Skeletal muscle tissue (tissue), 3 donors: ENCODE measurements at regions not wholly inside any gene's neighbourhood (a gene's known extent, or its start where the extent isn't known, plus 50 kb on each side); places are given as distances from the start of the nearest gene placed in this dataset.

Experiments used
- H3K27ac ChIP-seq: one replicate; pipeline ENCODE4 v1.7.0; 2013; ENCODE audit warnings: mild to moderate bottlenecking, low read depth, low read length, inconsistent platforms
- H3K27me3 ChIP-seq, 3 donors: one replicate each; pipeline ENCODE4 v1.7.0; 2013; ENCODE audit warnings: low read length in 3 of 3; ENCODE audit not compliant: control insufficient read depth in 3 of 3, insufficient read depth in 3 of 3
- H3K36me3 ChIP-seq, 3 donors: one replicate each; pipeline ENCODE4 v1.7.0; 2013; ENCODE audit warnings: low read length in 3 of 3; ENCODE audit not compliant: control insufficient read depth in 3 of 3, insufficient read depth in 3 of 3
- H3K4me1 ChIP-seq, 3 donors: one replicate each; pipeline ENCODE4 v1.7.0; 2013; ENCODE audit warnings: low read length in 3 of 3, mild to moderate bottlenecking in 3 of 3; ENCODE audit not compliant: control insufficient read depth in 3 of 3, insufficient read depth in 3 of 3
- H3K4me3 ChIP-seq, 3 donors: one replicate each; pipeline ENCODE4 v1.7.0; 2013; ENCODE audit warnings: low read length in 3 of 3
- H3K9ac ChIP-seq, 3 donors: one replicate each; pipeline ENCODE4 v1.7.0; 2013; ENCODE audit warnings: low read length in 3 of 3, mild to moderate bottlenecking in 3 of 3, moderate library complexity in 2 of 3, low read depth in 1 of 3
- H3K9me3 ChIP-seq, 3 donors: one replicate each; pipeline ENCODE4 v1.7.0; 2013; ENCODE audit warnings: low read length in 3 of 3; ENCODE audit not compliant: control insufficient read depth in 3 of 3
- donor health status: Osteomylitis.

DNA sequence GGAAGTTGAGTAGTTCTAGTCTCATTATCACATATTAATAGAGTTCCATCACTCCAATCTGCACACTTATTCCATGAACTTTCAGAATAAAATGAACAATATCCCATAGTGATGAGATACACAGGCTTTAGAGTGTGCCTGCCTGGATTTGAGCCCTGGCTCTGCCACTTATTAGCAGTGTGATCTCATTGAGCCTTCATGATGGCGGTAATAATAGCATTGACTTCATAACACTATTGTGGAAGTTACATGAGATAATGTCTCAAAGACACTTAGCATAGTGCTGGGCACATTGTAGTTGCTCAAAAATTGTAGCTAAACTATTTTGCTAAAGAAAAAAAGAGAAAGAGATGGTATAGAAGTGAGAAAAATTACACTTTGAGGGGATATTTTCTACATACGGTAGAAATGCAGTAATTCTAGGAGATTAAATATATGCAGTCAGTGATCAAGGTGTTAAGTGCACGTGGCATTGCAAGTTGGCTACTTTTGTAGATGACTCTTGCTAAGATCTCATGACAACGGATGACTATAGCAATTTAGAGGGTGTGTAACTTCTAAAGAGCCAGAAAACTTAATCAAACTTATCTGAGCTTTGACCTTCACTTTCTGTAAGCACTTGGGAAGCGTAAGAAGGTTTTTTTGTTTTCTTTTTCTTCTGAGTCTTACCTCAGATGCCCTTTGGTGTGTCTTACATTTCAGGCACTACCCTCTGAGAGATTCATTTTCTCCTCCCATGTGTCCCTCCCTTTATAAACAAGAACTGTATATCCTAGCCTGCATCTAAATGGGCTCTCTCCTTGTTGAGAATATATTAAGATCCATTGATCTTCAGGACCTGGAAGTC is 380.6 kb upstream of the NR3C2 start:
- Histone ChIP-seq H3K4me1 (no peaks in the 10 kb centered on the region), H3K9me3 (no peaks in the 10 kb centered on the region), H3K36me3 (no peaks in the 10 kb centered on the region), H3K27ac (no peak overlapping the region), H3K27me3 (no peaks in the 10 kb centered on the region), H3K9ac (no peak overlapping the region), H3K4me3 (no peak overlapping the region)

DNA sequence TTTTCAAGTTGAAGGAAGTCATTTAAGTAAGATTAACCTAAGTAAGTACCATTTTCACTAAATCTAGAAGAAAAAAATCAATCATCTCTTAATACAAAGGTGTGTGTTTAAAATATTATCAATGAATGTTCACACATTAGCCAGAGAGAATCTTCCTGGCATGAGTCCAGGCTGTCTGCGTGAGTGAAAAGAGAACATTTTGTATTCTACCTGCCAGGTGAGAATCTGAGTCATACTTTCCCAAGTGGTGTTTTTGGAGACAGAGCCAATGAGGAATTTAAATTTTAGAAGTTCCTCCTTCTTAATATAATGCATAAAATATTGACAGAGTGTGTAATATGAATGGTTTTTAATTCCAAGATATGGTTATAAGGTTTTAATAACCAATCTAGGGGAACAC is 371.8 kb upstream of the NR3C2 start:
- no peaks in the 10 kb centered on the region for H3K4me1 ChIP-seq
- no peak overlapping the region for H3K4me3 ChIP-seq
- no peak overlapping the region for H3K27ac ChIP-seq
- H3K9me3 ChIP-seq, result peaks cover 0 to 4% (median 0%) of the 10 kb centered on the region in 3 donors
- H3K27me3 ChIP-seq, result no peaks in the 10 kb centered on the region
- H3K9ac ChIP-seq, result no peak overlapping the region
- H3K36me3 ChIP-seq, result no peaks in the 10 kb centered on the region

DNA sequence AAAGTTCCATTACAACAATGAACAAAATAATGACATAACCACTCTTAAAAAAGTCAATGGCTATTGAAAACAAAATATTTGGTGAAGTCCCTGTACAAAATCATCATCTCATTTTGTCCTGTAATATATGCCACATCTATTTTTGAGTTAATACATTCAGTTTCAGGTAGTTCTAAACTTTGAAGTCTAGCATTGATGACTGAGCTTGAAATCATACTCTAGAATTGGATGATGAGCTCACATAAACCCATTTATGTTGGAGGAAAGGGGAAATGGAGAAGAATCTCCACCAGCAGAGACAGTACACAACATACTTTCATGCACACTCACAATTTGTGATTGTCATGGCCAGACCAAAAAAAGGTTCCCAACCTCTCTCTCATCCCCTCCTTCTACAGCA is 371.1 kb upstream of the NR3C2 start:
- Histone ChIP-seq H3K27ac (no peak overlapping the region), H3K9me3 (peaks cover 0 to 4% (median 0%) of the 10 kb centered on the region in 3 donors), H3K9ac (no peak overlapping the region), H3K4me3 (no peak overlapping the region), H3K36me3 (no peaks in the 10 kb centered on the region), H3K4me1 (no peaks in the 10 kb centered on the region), H3K27me3 (no peaks in the 10 kb centered on the region)

DNA sequence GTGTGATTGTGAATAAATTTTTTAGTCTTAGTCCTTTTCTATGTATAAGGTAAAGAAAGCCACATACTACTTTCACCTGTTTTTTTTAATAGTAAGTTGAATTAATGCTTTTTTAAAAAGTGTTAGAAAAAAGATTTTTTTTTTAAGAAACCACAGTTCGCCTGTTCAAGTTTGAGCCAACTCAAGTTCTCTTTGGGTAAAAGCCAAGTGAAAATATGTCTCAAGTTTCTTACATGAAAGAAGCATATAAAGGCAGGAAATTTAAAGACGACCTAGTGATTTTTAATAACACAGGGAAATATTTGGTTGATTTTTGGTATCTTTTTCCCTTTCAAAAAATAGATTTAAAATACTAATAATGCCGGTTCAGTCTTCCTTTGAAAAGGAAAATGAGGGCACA is 369.9 kb upstream of the NR3C2 start:
- Histone ChIP-seq H3K9me3 (peaks cover 0 to 4% (median 0%) of the 10 kb centered on the region in 3 donors), H3K27ac (no peak overlapping the region), H3K4me3 (no peak overlapping the region), H3K36me3 (no peaks in the 10 kb centered on the region), H3K27me3 (no peaks in the 10 kb centered on the region), H3K9ac (no peak overlapping the region), H3K4me1 (no peaks in the 10 kb centered on the region)

DNA sequence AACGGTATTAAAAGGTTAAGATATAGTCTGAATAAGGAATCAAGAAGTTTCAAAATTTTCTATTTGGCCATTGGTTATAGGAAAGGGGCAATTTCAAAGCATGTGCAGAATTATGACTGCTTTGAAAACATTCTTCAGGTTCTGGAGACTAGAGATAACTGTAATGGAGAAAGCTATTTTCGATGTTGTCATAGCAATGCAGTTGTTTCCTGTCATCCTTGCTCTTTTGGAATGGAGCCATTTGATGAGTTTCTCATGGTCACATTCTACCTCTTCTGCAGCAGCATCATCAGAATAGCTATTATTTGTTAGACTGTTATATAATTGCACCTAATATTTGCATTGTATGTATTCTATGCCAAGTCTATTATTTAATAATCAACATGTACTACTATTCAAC is 368.2 kb upstream of the NR3C2 start:
- H3K4me3 ChIP-seq, result no peak overlapping the region
- no peak overlapping the region for H3K27ac ChIP-seq
- peaks cover 0 to 4% (median 0%) of the 10 kb centered on the region in 3 donors for H3K9me3 ChIP-seq
- H3K27me3 ChIP-seq, result no peaks in the 10 kb centered on the region
- H3K9ac ChIP-seq, result no peak overlapping the region
- H3K4me1 ChIP-seq, result no peaks in the 10 kb centered on the region
- H3K36me3 ChIP-seq, result no peaks in the 10 kb centered on the region

DNA sequence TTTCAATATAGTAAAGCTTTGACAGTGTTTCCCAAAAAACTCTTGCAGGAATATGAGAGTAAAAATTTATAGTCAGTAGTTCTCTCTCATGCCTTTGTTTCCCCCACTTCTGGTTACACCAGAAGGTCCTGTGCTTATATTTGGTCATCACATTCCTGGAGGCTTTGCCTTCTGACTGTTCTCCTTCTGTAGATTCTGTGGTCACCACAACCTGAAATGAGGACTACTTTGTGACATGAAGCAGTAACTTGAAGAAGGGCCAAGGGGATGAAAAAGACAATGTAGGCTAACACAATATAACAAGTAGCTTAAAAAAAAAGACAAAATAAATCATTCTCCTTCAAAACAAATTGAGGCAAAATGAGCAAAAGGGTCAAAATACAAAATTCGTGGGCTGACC is 366.2 kb upstream of the NR3C2 start:
- no peaks in the 10 kb centered on the region for H3K4me1 ChIP-seq
- H3K9ac ChIP-seq, result no peak overlapping the region
- H3K4me3 ChIP-seq, result no peak overlapping the region
- H3K27me3 ChIP-seq, result no peaks in the 10 kb centered on the region
- no peaks in the 10 kb centered on the region for H3K36me3 ChIP-seq
- peaks cover 0 to 4% (median 0%) of the 10 kb centered on the region in 3 donors for H3K9me3 ChIP-seq
- H3K27ac ChIP-seq, result no peak overlapping the region

DNA sequence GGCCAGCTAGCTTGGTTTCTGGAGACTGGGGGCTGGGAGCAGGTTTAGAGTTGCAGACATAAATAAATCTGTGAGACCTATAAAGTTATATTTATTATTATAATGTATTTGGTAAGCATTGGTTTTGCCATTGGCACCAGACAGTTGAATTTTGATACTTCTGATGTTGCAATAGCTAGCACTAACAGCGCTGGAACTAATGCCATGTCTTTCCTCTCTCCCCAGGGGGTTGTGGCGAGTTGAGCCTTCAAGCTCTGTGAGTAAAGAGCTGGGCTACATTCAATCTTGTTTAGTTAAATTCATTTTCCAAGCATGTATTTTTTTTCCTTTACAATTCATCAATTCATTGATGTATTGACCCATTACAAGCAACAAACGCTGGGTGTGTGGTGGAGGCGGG is 358.7 kb upstream of the NR3C2 start:
- Histone ChIP-seq H3K4me3 (no peak overlapping the region), H3K9me3 (no peaks in the 10 kb centered on the region), H3K27me3 (no peaks in the 10 kb centered on the region), H3K4me1 (peaks cover 6 to 8% (median 7%) of the 10 kb centered on the region in 3 donors), H3K36me3 (no peaks in the 10 kb centered on the region), H3K9ac (no peak overlapping the region), H3K27ac (no peak overlapping the region)

DNA sequence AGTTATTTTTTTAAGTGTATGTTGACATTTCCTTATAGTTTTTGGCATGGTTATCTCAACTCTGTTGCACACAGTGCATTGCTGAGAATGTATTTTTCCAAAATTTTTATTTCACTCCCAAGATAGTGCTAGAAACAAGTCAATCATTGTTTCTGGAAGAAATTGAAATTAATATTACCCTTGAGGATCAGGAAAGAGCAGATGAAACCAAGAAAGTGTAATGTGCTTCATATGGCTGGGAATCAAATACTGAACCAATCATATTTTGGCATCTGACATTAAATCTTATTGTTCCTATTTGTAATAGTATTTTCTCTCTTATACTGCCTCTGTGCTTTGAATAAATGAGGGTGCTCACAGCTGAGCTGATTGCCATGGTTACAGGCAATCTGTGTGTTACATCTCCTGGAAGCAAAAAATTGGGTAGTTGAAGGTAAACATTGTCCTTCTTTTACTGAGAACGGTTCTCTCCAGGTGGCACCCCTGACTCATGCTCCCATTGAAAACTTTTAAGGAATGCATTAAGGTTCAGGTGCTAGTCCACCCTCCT is 358.2 kb upstream of the NR3C2 start:
- Histone ChIP-seq H3K9ac (no peak overlapping the region), H3K36me3 (no peaks in the 10 kb centered on the region), H3K9me3 (no peaks in the 10 kb centered on the region), H3K4me3 (no peak overlapping the region), H3K4me1 (peaks cover 6 to 8% (median 7%) of the 10 kb centered on the region in 3 donors), H3K27ac (no peak overlapping the region), H3K27me3 (no peaks in the 10 kb centered on the region)

DNA sequence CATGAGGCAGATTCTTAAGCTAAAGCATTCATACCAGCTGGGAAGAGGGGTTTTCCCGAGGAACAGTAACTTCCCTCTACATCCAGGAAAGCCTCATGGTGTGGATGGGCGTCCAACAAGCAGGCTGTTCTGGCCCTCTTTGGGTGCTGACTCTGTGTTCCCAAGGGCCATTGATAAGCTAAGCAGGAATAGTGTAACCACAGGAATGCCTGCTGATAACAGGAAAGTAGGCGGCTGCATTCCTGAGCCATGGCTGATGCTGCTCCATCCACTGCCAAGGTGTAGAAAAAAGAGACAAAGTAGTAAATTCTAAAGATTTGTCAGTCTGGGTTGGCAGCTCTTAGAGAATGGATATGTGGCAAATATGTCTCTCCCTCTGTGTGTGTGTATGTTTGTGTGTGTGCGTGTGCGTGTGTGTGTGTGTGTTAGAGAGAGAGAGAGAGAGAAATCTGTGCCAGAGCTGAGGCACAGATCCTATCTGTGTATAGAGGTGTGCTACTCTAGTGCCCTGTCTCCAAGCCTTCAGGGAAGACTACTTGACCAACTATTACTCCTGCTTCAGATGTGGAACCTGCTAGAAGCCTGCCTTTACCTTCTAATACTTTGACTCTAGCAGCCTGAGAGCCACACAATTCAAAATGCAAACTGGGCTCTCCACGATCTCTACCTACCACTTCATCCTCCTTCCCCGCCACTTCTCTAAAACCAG is 353.1 kb upstream of the NR3C2 start:
- no peaks in the 10 kb centered on the region for H3K9me3 ChIP-seq
- H3K27me3 ChIP-seq, result no peaks in the 10 kb centered on the region
- H3K36me3 ChIP-seq, result no peaks in the 10 kb centered on the region
- no peak overlapping the region for H3K4me3 ChIP-seq
- no peak overlapping the region for H3K27ac ChIP-seq
- H3K9ac ChIP-seq, result no peak overlapping the region
- no peaks in the 10 kb centered on the region for H3K4me1 ChIP-seq

DNA sequence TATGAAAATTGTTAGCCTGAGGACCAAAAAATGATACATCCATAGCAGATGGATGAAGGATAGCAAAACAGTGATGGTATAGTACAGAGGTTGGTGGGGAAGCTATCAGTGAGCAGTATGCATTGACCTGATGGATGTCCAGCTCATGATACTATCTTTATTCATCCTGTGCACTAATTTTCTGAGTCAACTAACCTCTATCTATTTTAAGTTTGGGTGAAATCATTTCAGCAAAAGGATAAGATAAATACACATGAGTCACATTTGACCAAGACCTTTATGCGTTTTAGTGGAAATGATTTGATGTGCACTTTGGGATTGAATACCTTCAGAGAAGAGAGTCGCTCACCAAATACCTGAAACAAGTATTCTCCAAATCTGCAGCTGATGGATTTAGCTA is 351.0 kb upstream of the NR3C2 start:
- Histone ChIP-seq H3K27me3 (no peaks in the 10 kb centered on the region), H3K27ac (no peak overlapping the region), H3K4me1 (peaks cover 0 to 3% (median 2%) of the 10 kb centered on the region in 3 donors), H3K9me3 (no peaks in the 10 kb centered on the region), H3K4me3 (no peak overlapping the region), H3K36me3 (no peaks in the 10 kb centered on the region), H3K9ac (no peak overlapping the region)
